Activated CD8-positive, alpha-beta memory T cell treated with anti-CD3 and anti-CD28 coated beads for 48 hours (primary cell): ENCODE measurements at regions not wholly inside any gene's neighbourhood (a gene's known extent, or its start where the extent isn't known, plus 50 kb on each side); places are given as distances from the start of the nearest gene placed in this dataset.

Experiments used
- DNase-seq, 3 experiments: peaks; one replicate each; pipeline ENCODE4 v3.0.0-alpha.2; 2020; ENCODE audit warnings: low read depth in 2 of 3, low spot score in 2 of 3

DNA sequence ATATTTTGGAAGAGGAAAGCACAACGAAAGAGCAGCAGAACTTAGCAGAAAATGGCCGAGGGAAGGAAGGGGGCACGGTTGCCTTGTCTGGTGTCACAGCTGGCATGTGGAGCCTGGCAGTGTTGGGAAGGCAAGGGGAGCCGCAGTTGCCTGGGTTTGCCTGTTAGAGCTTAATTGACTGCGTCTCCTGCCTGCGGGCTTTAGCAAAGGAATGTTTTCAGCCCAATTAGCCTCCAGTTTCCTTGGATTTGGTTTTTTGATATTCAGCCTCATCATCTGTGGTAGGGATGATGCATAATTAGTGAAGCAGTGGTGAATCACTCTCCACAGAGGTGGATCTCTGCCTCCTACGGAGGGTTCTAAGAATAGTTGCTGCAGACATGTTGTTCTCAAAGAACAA lies 832.6 kb downstream of the QKI start:
- no peak for DNase-seq

GRCh38 chr6:164246082-164246481 lies 831.6 kb downstream of the QKI start:
- DNase-seq, result no peak

- no peak for DNase-seq
Measured at GRCh38 chr6:164243949-164244348, 829.4 kb downstream of the QKI start.

- no peak for DNase-seq
Measured at GRCh38 chr6:164243012-164243610, 828.6 kb downstream of the QKI start.

DNA sequence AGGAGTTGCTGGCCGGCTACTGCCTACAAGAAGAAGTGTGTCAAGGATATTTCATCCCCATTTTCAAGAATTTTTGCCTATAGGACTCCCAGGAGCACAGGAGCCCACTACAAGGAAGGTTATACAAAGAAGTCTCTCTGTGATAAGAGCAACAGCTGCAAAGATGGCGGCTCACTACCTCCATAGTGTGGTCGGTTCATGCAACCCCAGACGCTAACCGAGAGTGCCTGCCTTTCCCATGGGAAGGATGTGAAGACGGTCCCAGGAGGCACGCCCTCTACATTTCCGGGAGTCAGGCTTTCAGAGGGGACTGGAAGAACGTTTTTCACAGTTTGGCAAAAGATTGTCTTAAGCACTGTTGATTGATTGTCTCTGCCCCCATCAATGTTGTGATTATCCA lies 816.3 kb downstream of the QKI start:
- no peak for DNase-seq

GRCh38 chr6:164230259-164230658 lies 815.7 kb downstream of the QKI start:
- DNase-seq, result no peak

GRCh38 chr6:164229716-164230115 lies 815.2 kb downstream of the QKI start:
- DNase-seq, result no peak

DNA sequence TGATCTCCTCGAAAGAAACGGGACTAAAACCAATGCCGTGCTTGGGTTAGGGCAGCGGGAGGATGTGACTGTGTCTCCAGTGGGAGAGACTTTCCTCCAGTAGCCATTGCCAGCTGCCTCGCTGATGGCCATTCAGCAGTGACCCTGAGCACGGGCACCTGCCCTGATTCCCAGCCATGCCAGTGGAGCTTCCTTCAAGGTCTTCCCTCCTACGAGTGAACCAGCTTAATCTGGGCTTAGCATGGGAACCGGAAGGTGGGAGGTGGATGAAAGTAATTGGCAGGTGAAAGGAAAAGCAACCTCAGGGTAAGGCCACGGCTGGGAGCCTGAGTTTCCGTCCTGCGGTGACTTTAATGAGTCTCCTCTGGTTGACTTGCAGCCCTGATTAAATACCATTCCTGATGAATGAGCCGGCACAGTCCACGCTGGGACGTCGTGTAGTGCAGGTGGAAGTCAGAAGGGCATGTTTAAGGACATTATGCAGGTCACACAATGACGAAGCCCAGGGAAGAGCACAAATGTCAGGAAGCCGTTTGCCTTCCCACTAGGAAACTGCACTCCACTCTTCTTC lies 813.5 kb downstream of the QKI start:
- no peak for DNase-seq

DNA sequence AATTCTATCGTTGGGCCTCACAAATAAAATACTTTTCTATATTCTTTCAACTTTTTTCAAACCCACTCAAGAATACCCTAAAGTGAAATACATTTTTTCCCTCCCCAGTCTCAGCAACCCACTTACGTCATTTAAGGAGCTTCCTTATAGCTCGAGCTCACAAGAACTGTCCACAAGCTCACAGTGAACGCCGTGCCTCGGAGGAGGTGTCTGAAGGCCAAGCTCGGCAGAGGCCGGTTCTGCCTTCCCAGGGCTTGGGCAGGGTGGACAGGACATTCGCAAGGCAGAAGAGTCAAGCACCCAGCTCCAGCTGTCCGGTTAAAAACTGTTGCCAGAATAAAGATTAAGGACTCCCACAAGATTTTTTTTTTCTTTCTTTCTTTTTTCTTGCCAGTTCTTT lies 802.3 kb downstream of the QKI start:
- no peak for DNase-seq

GRCh38 chr6:164216368-164216767 lies 801.9 kb downstream of the QKI start:
- DNase-seq, result no peak

- DNase-seq, result no peak
Measured at GRCh38 chr6:164214066-164214465, 799.5 kb downstream of the QKI start.

- DNase-seq, result no peak
Measured at GRCh38 chr6:164211254-164211653, 796.7 kb downstream of the QKI start.

GRCh38 chr6:164210783-164211182 lies 796.3 kb downstream of the QKI start:
- DNase-seq, result no peak

DNA sequence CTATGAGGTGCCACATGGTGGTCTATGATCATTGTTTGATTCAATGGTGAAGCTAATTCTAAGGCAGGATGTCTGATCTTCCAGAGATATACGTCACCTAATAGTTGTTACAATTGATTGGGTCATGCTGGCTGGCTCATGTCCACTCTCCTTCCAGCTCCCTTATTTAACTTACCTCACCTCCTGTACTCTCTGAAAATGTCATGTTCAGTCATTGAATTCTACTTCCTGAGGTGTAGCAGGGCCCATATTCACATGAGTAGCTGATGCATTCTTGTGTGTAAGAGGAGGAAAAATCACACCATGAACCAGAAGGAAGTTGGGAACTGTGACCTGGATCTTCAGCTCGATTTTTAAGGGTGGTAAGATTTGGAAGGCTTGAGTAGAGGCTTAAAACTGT lies 795.8 kb downstream of the QKI start:
- no peak for DNase-seq

- DNase-seq, result no peak
Measured at GRCh38 chr6:164208371-164208770, 793.9 kb downstream of the QKI start.

DNA sequence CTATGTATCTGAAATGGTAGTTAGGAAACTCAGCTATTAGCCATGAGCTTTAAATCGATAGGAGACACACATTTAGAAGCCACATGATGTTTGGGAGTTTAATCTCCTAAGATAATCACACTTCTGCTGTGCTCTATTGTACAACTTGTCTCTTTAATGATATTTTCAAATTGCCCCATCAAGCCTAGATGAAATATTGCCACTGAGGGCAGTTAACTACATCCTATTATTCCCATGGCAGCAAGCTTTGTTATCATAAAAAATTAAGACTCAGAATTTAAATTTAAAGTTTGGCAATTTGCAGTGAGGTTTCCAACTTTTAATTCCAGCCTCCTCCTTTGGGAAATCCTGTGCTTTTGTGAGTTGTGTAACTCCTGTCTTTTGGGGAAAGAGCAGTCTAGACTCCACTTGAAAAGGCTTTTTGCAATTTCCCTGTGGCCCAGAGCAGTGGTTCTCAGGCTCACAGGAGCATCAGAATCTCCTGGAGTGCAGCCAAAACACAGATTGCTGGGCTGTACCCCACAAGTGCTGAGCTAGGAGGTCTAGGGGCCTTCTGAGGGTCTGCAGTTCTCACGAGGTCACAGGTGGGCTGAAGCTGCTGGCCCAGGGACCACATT lies 792.4 kb downstream of the QKI start:
- DNase-seq, result no peak

GRCh38 chr6:164200071-164200470 lies 785.6 kb downstream of the QKI start:
- no peak for DNase-seq

DNA sequence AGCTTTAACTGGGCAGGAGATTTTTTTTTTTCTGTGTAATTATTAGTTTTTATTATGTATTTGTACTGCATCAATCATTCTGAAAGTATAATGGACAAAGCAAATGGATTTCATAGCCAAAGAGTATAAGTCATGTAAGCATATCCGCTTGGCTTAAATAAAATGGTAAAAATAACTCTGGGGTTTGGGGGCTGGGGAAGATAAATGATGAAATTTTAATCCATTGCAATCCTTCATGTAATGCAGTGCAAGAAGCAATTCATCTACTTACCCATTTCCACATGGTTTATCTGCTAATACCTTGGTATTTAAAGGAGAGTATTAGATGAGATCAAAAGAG lies 781.4 kb downstream of the QKI start:
- no peak for DNase-seq

- DNase-seq, result no peak
Measured at GRCh38 chr6:164195278-164195941, 780.9 kb downstream of the QKI start.

DNA sequence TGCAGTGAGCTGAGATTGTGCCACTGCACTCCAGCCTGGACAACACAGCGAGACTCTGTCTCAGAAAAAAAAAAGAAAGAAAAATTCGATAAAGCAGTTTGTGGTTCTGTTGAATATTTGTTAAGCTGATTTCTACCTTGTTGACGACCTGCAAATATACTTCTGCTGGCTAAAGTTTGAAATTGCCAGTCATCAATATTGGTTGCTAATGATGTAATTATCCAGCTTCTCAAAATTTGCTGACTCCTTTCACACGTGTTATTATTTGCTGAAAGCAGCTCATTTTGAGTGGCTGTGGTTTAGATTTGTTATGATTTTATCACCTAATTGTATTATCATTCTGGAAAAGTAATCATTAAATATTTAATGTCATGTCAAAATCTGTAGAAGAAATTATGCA lies 774.3 kb downstream of the QKI start:
- no peak for DNase-seq

- no peak for DNase-seq
Measured at GRCh38 chr6:164185471-164185871, 771.0 kb downstream of the QKI start.

DNA sequence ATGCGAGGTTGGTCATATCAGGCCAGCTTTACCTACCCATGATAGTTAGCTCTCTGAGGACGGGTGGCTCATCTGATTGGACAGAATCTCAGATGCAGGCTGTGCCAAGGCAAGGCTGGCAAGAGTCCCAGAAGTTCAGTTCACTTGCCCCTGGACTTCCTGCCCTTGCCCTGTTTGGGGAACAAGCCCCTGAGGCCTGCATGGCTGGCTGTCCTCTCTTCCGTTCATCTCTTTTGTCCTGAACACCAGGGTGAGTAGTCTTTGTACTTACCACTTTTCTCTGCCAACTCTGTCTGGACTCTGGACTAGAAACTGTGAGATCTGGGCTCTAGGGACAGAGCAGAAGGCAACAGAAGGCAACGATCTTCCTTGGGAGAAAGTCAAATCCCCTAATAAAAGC lies 769.9 kb downstream of the QKI start:
- DNase-seq, result no peak
